ENCODE measurements at regions not wholly inside any gene's neighbourhood (a gene's known extent, or its start where the extent isn't known, plus 50 kb on each side); places are given as distances from the start of the nearest gene placed in this dataset.

GRCh38 chr6:74280130-74280692 lies 584.2 kb downstream of the CD109 start:
- H3K27me3 ChIP-seq (ENCODE audit: insufficient read depth, insufficient read length) = no peaks in the 10 kb centered on the region
- TF ChIP-seq SUZ12 (IDR thresholded peaks at IDR 0.05; ENCODE audit: extremely low read depth, insufficient read depth, insufficient read length) (no peak), ZNF274 (IDR thresholded peaks at IDR 0.05; ENCODE audit: low read depth, low read length) (no peak)
- DNase-seq (ENCODE audit: low read depth, low spot score) = no peak
- no peak overlapping the region for H3K9ac ChIP-seq (ENCODE audit: insufficient read length, low read depth)
- no peaks in the 10 kb centered on the region for H3K4me1 ChIP-seq (ENCODE audit: insufficient read depth, insufficient read length)
- H3K9me3 ChIP-seq (ENCODE audit: insufficient read depth, low read length) = no peaks in the 10 kb centered on the region
- H3K36me3 ChIP-seq (ENCODE audit: insufficient read depth, insufficient read length, low read length) = no peaks in the 10 kb centered on the region
- no peak overlapping the region for H3K4me3 ChIP-seq (ENCODE audit: insufficient read length, low read depth)

- no peak for DNase-seq (ENCODE audit: low read depth, low spot score)
- TF ChIP-seq ZNF274 (IDR thresholded peaks at IDR 0.05; ENCODE audit: low read depth, low read length) (no peak), SUZ12 (IDR thresholded peaks at IDR 0.05; ENCODE audit: extremely low read depth, insufficient read depth, insufficient read length) (no peak), YY1 (IDR thresholded peaks at IDR 0.05; ENCODE audit: insufficient read depth, insufficient read length) (no peak)
- no peak overlapping the region for H3K4me3 ChIP-seq (ENCODE audit: insufficient read length, low read depth)
- no peaks in the 10 kb centered on the region for H3K9me3 ChIP-seq (ENCODE audit: insufficient read depth, low read length)
- no peaks in the 10 kb centered on the region for H3K27me3 ChIP-seq (ENCODE audit: insufficient read depth, insufficient read length)
- no peak overlapping the region for H3K9ac ChIP-seq (ENCODE audit: insufficient read length, low read depth)
- H3K36me3 ChIP-seq (ENCODE audit: insufficient read depth, insufficient read length, low read length) = no peaks in the 10 kb centered on the region
- no peaks in the 10 kb centered on the region for H3K4me1 ChIP-seq (ENCODE audit: insufficient read depth, insufficient read length)
Measured at GRCh38 chr6:74277777-74278186, 581.8 kb downstream of the CD109 start.

GRCh38 chr6:74273541-74273940 lies 577.5 kb downstream of the CD109 start:
- Histone ChIP-seq H3K36me3 (ENCODE audit: insufficient read depth, insufficient read length, low read length) (no peaks in the 10 kb centered on the region), H3K9me3 (ENCODE audit: insufficient read depth, low read length) (no peaks in the 10 kb centered on the region), H3K4me1 (ENCODE audit: insufficient read depth, insufficient read length) (no peaks in the 10 kb centered on the region), H3K4me3 (ENCODE audit: insufficient read length, low read depth) (no peak overlapping the region), H3K27me3 (ENCODE audit: insufficient read depth, insufficient read length) (no peaks in the 10 kb centered on the region), H3K9ac (ENCODE audit: insufficient read length, low read depth) (no peak overlapping the region)
- TF ChIP-seq YY1 (IDR thresholded peaks at IDR 0.05; ENCODE audit: insufficient read depth, insufficient read length) (no peak), SUZ12 (IDR thresholded peaks at IDR 0.05; ENCODE audit: extremely low read depth, insufficient read depth, insufficient read length) (no peak), ZNF274 (IDR thresholded peaks at IDR 0.05; ENCODE audit: low read depth, low read length) (no peak)
- DNase-seq (ENCODE audit: low read depth, low spot score) = no peak

- no peaks in the 10 kb centered on the region for H3K9me3 ChIP-seq (ENCODE audit: insufficient read depth, low read length)
- no peaks in the 10 kb centered on the region for H3K27me3 ChIP-seq (ENCODE audit: insufficient read depth, insufficient read length)
- H3K4me1 ChIP-seq (ENCODE audit: insufficient read depth, insufficient read length) = no peaks in the 10 kb centered on the region
- no peak for DNase-seq (ENCODE audit: low read depth, low spot score)
- H3K36me3 ChIP-seq (ENCODE audit: insufficient read depth, insufficient read length, low read length) = no peaks in the 10 kb centered on the region
- H3K4me3 ChIP-seq (ENCODE audit: insufficient read length, low read depth) = no peak overlapping the region
- TF ChIP-seq SUZ12 (IDR thresholded peaks at IDR 0.05; ENCODE audit: extremely low read depth, insufficient read depth, insufficient read length) (no peak), ZNF274 (IDR thresholded peaks at IDR 0.05; ENCODE audit: low read depth, low read length) (no peak), YY1 (IDR thresholded peaks at IDR 0.05; ENCODE audit: insufficient read depth, insufficient read length) (no peak)
- no peak overlapping the region for H3K9ac ChIP-seq (ENCODE audit: insufficient read length, low read depth)
Measured at GRCh38 chr6:74269600-74269858, 573.5 kb downstream of the CD109 start.

GRCh38 chr6:74268815-74269599 lies 573.0 kb downstream of the CD109 start:
- H3K9me3 ChIP-seq (ENCODE audit: insufficient read depth, low read length) = no peaks in the 10 kb centered on the region
- no peak overlapping the region for H3K4me3 ChIP-seq (ENCODE audit: insufficient read length, low read depth)
- no peak overlapping the region for H3K9ac ChIP-seq (ENCODE audit: insufficient read length, low read depth)
- H3K4me1 ChIP-seq (ENCODE audit: insufficient read depth, insufficient read length) = no peaks in the 10 kb centered on the region
- TF ChIP-seq ZNF274 (IDR thresholded peaks at IDR 0.05; ENCODE audit: low read depth, low read length) = no peak
- TF ChIP-seq SUZ12 (IDR thresholded peaks at IDR 0.05; ENCODE audit: extremely low read depth, insufficient read depth, insufficient read length) = no peak
- no peak for TF ChIP-seq YY1 (IDR thresholded peaks at IDR 0.05; ENCODE audit: insufficient read depth, insufficient read length)
- H3K36me3 ChIP-seq (ENCODE audit: insufficient read depth, insufficient read length, low read length) = no peaks in the 10 kb centered on the region
- H3K27me3 ChIP-seq (ENCODE audit: insufficient read depth, insufficient read length) = no peaks in the 10 kb centered on the region
- no peak for DNase-seq (ENCODE audit: low read depth, low spot score)

GRCh38 chr6:74259981-74260380 lies 564.0 kb downstream of the CD109 start:
- Histone ChIP-seq H3K27me3 (ENCODE audit: insufficient read depth, insufficient read length) (no peaks in the 10 kb centered on the region), H3K4me1 (ENCODE audit: insufficient read depth, insufficient read length) (no peaks in the 10 kb centered on the region), H3K36me3 (ENCODE audit: insufficient read depth, insufficient read length, low read length) (no peaks in the 10 kb centered on the region), H3K9ac (ENCODE audit: insufficient read length, low read depth) (no peak overlapping the region), H3K9me3 (ENCODE audit: insufficient read depth, low read length) (no peaks in the 10 kb centered on the region), H3K4me3 (ENCODE audit: insufficient read length, low read depth) (no peak overlapping the region)
- no peak for DNase-seq (ENCODE audit: low read depth, low spot score)
- no peak for TF ChIP-seq SUZ12 (IDR thresholded peaks at IDR 0.05; ENCODE audit: extremely low read depth, insufficient read depth, insufficient read length)
- no peak for TF ChIP-seq YY1 (IDR thresholded peaks at IDR 0.05; ENCODE audit: insufficient read depth, insufficient read length)

GRCh38 chr6:74256781-74257180 lies 560.8 kb downstream of the CD109 start:
- H3K9ac ChIP-seq (ENCODE audit: insufficient read length, low read depth) = no peak overlapping the region
- no peaks in the 10 kb centered on the region for H3K4me1 ChIP-seq (ENCODE audit: insufficient read depth, insufficient read length)
- no peaks in the 10 kb centered on the region for H3K27me3 ChIP-seq (ENCODE audit: insufficient read depth, insufficient read length)
- no peaks in the 10 kb centered on the region for H3K9me3 ChIP-seq (ENCODE audit: insufficient read depth, low read length)
- H3K4me3 ChIP-seq (ENCODE audit: insufficient read length, low read depth) = no peak overlapping the region
- no peaks in the 10 kb centered on the region for H3K36me3 ChIP-seq (ENCODE audit: insufficient read depth, insufficient read length, low read length)
- no peak for DNase-seq (ENCODE audit: low read depth, low spot score)
- TF ChIP-seq ZNF274 (IDR thresholded peaks at IDR 0.05; ENCODE audit: low read depth, low read length) (no peak), SUZ12 (IDR thresholded peaks at IDR 0.05; ENCODE audit: extremely low read depth, insufficient read depth, insufficient read length) (no peak), YY1 (IDR thresholded peaks at IDR 0.05; ENCODE audit: insufficient read depth, insufficient read length) (no peak)

Data from NT2/D1 (cell line).